Smooth muscle cell (in vitro differentiated cells): ENCODE measurements at regions not wholly inside any gene's neighbourhood (a gene's known extent, or its start where the extent isn't known, plus 50 kb on each side); places are given as distances from the start of the nearest gene placed in this dataset.

Experiments
- DNase-seq: peaks from one replicate; lab custom pipeline; 2025; ENCODE audit not compliant: unreplicated experiment; lab: John Stamatoyannopoulos, UW
- H2AFZ ChIP-seq: fragments of 200-600 bp; sonication (generic); 2 replicates; pipeline ENCODE4 v1.6.0; 2016; ENCODE audit warnings: antibody characterized with exemption, low read depth, mild to moderate bottlenecking
- H3F3A ChIP-seq: fragments of 200-600 bp; sonication (generic); 2 replicates; pipeline ENCODE4 v1.6.0; 2017; ENCODE audit warnings: antibody characterized with exemption, low read depth
- H3K27ac ChIP-seq: fragments of 200-600 bp; sonication (generic); 2 replicates; pipeline ENCODE4 v1.5.1; 2016; ENCODE audit warnings: low read depth, mild to moderate bottlenecking
- H3K27me3 ChIP-seq: fragments of 200-600 bp; sonication (generic); 2 replicates; pipeline ENCODE4 v1.6.1; 2016; ENCODE audit warnings: low read depth, mild to moderate bottlenecking
- H3K36me3 ChIP-seq: fragments of 200-600 bp; sonication (generic); 2 replicates; pipeline ENCODE4 v1.5.1; 2016; ENCODE audit warnings: low read depth
- H3K4me1 ChIP-seq: fragments of 200-600 bp; sonication (generic); 2 replicates; pipeline ENCODE4 v1.5.1; 2016; ENCODE audit warnings: low read depth
- H3K4me2 ChIP-seq: fragments of 200-600 bp; sonication (generic); 2 replicates; pipeline ENCODE4 v1.6.0; 2016; ENCODE audit warnings: mild to moderate bottlenecking
- H3K4me3 ChIP-seq: fragments of 200-600 bp; sonication (generic); 2 replicates; pipeline ENCODE4 v1.5.1; 2016; ENCODE audit warnings: mild to moderate bottlenecking
- H3K79me2 ChIP-seq: fragments of 200-600 bp; sonication (generic); 2 replicates; pipeline ENCODE4 v1.6.0; 2016; ENCODE audit warnings: low read depth, mild to moderate bottlenecking
- H3K9ac ChIP-seq: fragments of 200-600 bp; sonication (generic); 2 replicates; pipeline ENCODE4 v1.6.0; 2016; ENCODE audit warnings: low read depth
- H3K9me3 ChIP-seq: fragments of 200-600 bp; sonication (generic); replicated peaks from 2 replicates; pipeline ENCODE4 v1.5.1; 2016; ENCODE audit warnings: low read depth
- H4K20me1 ChIP-seq: fragments of 200-600 bp; sonication (generic); 2 replicates; pipeline ENCODE4 v1.6.0; 2016; ENCODE audit warnings: low read depth
- WGBS: methylation state at CpG from one replicate; pipeline ENCODE4 v1.1.7; 2016; ENCODE audit warnings: low lambda C conversion rate; 5-methylcytosine and 5-hydroxymethylcytosine counted together
- TF ChIP-seq, protein P1 (sequence below): fragments of 200-600 bp; sonication (generic); IDR thresholded peaks from 2 replicates; pipeline ENCODE4 v1.5.1; 2017; ENCODE audit warnings: borderline replicate concordance, mild to moderate bottlenecking, antibody characterized with exemption; ENCODE audit not compliant: insufficient read depth, poor library complexity, severe bottlenecking

DNA sequence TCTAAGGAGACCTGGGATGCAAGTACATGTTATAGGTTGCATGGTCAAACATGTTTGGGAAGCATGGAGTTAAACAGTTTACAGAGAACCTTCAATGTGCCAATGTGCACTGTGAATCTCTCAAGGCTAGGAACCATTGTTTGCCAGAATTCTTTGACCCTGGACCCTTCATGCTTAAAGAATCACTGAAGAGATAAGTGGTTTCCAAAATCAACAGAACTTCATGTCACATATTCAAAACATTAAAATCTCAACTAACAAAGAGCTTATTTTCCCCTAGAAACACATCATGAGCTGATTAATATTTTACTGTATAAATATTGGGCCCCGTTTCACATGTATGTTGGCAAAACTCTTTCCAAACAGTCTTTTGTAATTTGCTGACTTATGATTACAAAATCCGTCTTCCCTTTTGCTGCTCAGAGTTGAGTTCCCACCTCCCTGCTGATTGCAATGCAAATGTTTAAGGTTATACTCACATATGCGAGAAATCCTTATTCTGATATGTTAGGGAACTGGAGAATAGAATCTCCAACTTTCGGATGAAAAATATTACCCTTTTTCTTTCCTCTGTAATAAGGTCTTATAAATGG, 380.2 kb downstream of the DIPK2A start:
- H3F3A ChIP-seq = no peaks in the 10 kb centered on the region
- 87% methylated on average over 4 of the region's 4 CpGs for WGBS
- no peaks in the 10 kb centered on the region for H3K4me1 ChIP-seq
- no peak overlapping the region for H3K9ac ChIP-seq
- H3K27me3 ChIP-seq = no peaks in the 10 kb centered on the region
- H3K27ac ChIP-seq = no peak overlapping the region
- TF ChIP-seq, protein P1, sequence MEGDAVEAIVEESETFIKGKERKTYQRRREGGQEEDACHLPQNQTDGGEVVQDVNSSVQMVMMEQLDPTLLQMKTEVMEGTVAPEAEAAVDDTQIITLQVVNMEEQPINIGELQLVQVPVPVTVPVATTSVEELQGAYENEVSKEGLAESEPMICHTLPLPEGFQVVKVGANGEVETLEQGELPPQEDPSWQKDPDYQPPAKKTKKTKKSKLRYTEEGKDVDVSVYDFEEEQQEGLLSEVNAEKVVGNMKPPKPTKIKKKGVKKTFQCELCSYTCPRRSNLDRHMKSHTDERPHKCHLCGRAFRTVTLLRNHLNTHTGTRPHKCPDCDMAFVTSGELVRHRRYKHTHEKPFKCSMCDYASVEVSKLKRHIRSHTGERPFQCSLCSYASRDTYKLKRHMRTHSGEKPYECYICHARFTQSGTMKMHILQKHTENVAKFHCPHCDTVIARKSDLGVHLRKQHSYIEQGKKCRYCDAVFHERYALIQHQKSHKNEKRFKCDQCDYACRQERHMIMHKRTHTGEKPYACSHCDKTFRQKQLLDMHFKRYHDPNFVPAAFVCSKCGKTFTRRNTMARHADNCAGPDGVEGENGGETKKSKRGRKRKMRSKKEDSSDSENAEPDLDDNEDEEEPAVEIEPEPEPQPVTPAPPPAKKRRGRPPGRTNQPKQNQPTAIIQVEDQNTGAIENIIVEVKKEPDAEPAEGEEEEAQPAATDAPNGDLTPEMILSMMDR = no peak
- H3K9me3 ChIP-seq = no peaks in the 10 kb centered on the region
- H3K4me3 ChIP-seq = no peak overlapping the region
- DNase-seq = no peak
- no peak overlapping the region for H3K4me2 ChIP-seq
- H3K79me2 ChIP-seq = no peaks in the 10 kb centered on the region
- H2AFZ ChIP-seq = no peak overlapping the region
- H3K36me3 ChIP-seq = no peaks in the 10 kb centered on the region
- no peaks in the 10 kb centered on the region for H4K20me1 ChIP-seq

DNA sequence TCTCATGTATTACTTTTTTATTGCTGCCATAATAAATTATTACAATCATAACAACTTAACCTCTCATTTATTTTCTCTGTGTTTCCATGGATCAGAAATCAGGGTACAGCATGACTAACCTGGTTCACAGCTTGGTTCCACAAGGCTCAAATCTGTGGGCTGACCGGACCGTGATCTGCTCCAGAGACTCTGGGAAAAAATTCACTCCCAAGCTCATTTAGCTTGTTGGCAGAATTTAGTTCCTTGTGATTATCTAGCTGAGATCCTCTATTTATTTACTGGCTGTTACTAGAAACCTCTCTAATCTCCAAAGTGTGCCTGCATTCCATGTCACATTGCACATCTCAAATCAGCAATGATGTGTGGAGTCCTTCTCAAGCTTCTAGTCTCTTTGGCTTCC, 386.6 kb downstream of the DIPK2A start:
- no peak overlapping the region for H3K4me3 ChIP-seq
- no peaks in the 10 kb centered on the region for H3K79me2 ChIP-seq
- no peak overlapping the region for H3K27ac ChIP-seq
- 18% methylated on average over 2 of the region's 2 CpGs for WGBS
- H3K4me2 ChIP-seq = peak overlapping the region; percentile 39
- H3K4me1 ChIP-seq = peaks cover 4% of the 10 kb centered on the region
- no peaks in the 10 kb centered on the region for H3F3A ChIP-seq
- H4K20me1 ChIP-seq = no peaks in the 10 kb centered on the region
- H3K9me3 ChIP-seq = no peaks in the 10 kb centered on the region
- no peaks in the 10 kb centered on the region for H3K27me3 ChIP-seq
- TF ChIP-seq, protein P1 = no peak
- H2AFZ ChIP-seq = peak overlapping the region; percentile 67
- H3K36me3 ChIP-seq = no peaks in the 10 kb centered on the region
- no peak for DNase-seq
- H3K9ac ChIP-seq = no peak overlapping the region

DNA sequence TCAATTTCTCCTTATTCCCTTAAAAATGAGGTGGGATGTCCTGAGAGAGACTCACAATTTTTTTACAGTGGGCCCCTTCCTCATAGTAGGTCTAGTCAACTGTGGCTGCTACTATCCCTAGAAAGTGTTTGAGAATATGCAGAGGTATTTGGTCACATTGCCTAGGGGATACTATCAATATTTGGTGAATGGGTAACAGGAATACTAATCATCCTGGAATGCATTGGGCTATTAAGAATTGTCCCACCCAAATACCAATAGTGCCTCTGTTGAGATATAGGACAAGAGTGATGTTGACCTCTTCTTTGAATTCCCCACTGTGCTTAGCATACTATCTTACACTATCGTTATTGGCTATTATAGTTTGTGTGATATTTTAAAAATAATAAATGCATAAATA, 389.4 kb downstream of the DIPK2A start:
- no peaks in the 10 kb centered on the region for H4K20me1 ChIP-seq
- H3F3A ChIP-seq = no peaks in the 10 kb centered on the region
- H3K4me1 ChIP-seq = peaks cover 4% of the 10 kb centered on the region
- 92% methylated on average over 1 of the region's 1 CpG for WGBS
- H3K36me3 ChIP-seq = no peaks in the 10 kb centered on the region
- H3K4me3 ChIP-seq = no peak overlapping the region
- H3K27ac ChIP-seq = no peak overlapping the region
- no peak for DNase-seq
- no peak overlapping the region for H3K4me2 ChIP-seq
- no peaks in the 10 kb centered on the region for H3K9me3 ChIP-seq
- H3K9ac ChIP-seq = no peak overlapping the region
- H2AFZ ChIP-seq = no peak overlapping the region
- H3K27me3 ChIP-seq = no peaks in the 10 kb centered on the region
- no peaks in the 10 kb centered on the region for H3K79me2 ChIP-seq
- TF ChIP-seq, protein P1 = no peak

DNA sequence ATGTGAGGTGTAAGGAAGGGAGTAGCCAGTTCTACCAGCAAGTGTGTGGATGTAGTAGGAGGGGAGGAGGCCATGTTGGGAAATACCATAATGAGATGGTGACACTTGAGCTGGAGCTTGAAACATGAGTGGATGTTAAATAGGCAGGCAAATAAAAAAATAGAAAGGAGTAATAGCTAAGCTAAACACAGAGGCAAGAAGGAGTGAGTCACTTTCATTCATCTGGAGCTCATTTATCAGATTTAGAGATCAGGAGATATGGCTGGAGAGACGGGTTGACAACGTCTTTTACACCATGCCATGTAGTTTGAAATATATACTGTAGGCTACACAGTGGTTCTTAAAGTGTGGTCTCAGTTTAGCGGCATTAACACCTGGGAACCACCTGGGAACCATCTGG, 390.5 kb downstream of the DIPK2A start:
- Histone ChIP-seq H3K4me1 (peaks cover 4% of the 10 kb centered on the region), H3K9ac (no peak overlapping the region), H3K79me2 (no peaks in the 10 kb centered on the region), H3F3A (no peaks in the 10 kb centered on the region), H3K27ac (no peak overlapping the region), H3K9me3 (no peaks in the 10 kb centered on the region), H4K20me1 (no peaks in the 10 kb centered on the region), H3K4me3 (no peak overlapping the region), H3K27me3 (no peaks in the 10 kb centered on the region), H3K36me3 (no peaks in the 10 kb centered on the region), H3K4me2 (no peak overlapping the region), H2AFZ (no peak overlapping the region)
- DNase-seq = no peak
- WGBS = 72% methylated on average over 3 of the region's 3 CpGs
- TF ChIP-seq, protein P1 = no peak
